ENCODE measurements at regions not wholly inside any gene's neighbourhood (a gene's known extent, or its start where the extent isn't known, plus 50 kb on each side); places are given as distances from the start of the nearest gene placed in this dataset.
"Not testable (repeated sequence)": the region's sequence is repeated elsewhere in the genome, so short reads cannot be mapped to it uniquely, and the experiment has no call there.

DNA sequence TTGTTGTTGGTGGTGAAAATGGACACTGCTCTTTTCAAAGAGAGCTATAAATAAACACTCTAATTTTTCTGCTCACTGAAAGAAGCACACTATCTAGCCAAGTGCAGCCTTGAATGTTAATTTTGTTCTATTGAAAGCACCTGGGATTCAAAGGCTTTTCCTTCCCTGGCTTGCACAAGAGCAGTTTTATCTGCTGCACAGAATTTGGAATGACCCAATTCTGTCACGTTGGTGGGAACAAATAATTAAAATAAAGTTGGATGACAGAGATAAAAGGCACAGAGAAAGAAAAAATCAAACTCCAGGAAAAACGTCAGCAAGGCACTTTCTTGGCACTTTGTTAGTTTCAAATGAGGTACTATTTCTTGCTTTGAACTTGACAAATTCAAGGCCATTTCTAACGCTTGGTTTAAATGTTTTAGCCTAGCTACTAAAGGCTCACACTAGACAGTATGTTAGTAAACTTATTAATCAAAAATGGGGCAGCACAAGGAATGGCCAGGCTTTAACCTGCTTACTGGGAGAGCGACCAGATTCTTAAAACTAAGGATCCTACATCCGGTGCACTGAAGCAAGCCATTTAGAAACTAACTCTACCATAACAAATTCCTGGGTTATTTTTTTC is 145.5 kb upstream of the ARG1 start:
- DNase-seq (ENCODE audit: low spot score) = no peak
- FAIRE-seq = no peak

DNA sequence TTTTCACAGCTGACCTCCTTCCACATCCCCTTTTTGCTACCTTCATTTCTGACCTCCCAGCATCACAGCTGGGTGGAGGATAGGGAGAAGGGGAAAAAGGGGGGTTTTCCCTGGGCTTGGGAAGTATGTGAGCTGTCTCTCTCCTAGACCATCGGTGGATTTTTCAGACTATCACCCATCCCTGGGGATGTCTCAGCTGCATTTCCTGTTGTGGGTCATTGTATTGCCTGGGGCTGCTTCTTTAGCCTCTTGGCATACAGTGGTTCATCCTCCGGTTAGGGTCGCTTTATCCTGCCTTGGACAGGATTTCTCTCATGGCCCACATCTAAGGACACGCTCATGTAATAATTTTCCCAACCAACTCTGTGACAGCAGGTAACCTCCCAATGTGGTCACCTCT is 142.5 kb upstream of the ARG1 start:
- FAIRE-seq (no peak), DNase-seq (ENCODE audit: low spot score) (no peak)

DNA sequence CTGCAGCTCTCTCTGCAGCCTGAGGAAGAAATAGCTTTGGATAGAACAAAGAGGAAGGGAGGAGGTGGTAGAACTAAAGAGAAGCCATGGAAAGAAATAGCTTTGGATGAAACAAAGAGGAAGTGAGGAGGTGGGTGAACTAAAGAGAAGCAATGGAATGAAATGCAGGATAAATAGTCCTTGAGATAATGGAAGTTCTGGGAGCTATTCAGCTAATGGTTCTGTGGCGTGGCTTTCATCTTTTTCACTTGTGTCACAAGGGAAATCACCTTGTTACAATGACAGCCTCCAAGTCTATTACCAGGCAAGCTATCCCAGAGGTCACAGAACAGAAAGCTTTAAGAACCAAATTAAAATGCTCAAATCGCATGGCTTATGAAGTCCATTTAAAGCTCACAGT is 141.3 kb upstream of the ARG1 start:
- DNase-seq (ENCODE audit: low spot score) (no peak), FAIRE-seq (no peak)

DNA sequence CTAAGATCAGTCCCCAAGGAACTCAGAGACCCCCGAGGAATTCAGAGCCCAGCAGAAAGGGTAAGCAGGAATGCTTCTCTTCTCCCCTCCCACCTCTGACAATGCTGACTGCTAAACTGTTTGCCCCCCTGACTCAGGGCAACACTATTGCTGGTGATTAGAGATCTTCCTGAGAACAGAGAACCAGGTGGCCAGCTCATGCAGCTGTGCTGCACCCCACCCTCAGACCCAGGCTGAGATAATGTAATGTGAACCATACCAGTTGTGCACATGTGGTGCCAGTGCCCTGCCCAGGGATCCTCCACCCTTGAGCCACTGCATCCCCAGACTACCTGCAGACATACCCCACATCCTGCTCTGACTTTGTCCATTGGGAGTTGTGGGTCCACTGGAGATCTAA is 139.1 kb upstream of the ARG1 start:
- FAIRE-seq = no peak
- DNase-seq (ENCODE audit: low spot score) = no peak

DNA sequence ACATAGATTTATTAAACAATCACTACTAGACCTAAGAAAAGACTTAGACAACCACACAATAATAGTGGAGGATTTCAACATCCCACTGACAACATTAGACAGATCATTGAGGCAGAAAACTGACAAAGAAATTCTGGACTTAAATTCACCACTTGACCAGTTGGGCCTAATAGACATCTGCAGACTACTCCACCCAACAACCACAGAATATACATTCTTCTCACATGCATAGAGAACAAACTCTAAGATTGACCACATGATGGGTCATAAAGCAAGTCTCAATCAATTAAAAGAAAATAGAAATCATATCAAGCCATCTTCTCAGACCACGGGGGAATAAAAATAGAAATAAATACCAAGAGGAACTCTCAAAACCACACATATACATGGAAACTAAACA is 136.7 kb upstream of the ARG1 start:
- DNase-seq (ENCODE audit: low spot score) (no peak), FAIRE-seq (no peak)

DNA sequence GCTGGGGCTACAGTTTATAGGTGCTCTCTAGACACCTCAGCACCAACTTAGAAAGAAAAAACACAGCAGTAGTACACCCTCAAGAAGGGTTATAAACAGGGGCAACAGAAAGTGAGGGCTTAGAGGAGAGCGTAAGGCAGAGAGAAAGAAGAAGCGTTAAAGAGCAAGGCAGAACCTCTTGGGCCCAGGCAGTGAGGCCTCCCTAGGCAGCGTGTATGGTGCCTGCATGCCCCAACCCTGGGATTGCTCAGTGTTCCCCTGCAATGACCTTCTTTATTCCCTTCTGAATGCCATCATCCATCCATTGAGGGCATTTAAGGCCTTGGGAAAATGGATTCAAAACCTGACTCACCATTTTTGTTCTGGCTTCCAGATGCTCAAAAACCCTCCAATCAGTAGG is 130.0 kb upstream of the ARG1 start:
- no peak for FAIRE-seq

DNA sequence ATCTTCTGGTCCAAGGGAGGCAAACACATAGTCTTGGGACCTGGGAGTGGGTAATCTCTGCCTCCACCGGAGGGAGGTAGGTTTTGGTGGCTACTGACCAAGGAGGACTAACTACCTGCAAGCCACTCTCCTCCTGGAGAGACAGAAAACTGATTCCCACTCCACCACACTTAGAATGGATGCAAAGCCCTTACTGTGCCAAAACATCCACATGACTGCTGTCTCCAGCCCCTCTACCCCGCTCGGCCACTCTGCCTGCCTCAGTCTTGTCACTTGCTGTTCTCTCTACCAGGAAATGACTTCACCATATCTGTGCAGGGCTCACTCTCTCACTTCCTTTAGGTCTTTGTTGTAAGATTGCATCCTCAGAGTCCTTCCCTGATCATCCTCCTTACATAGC is 129.5 kb upstream of the ARG1 start:
- no peak for DNase-seq (ENCODE audit: low spot score)

More for the DNA sequence above, 130.0 kb upstream of the ARG1 start:
- no peak for DNase-seq (ENCODE audit: low spot score)

DNA sequence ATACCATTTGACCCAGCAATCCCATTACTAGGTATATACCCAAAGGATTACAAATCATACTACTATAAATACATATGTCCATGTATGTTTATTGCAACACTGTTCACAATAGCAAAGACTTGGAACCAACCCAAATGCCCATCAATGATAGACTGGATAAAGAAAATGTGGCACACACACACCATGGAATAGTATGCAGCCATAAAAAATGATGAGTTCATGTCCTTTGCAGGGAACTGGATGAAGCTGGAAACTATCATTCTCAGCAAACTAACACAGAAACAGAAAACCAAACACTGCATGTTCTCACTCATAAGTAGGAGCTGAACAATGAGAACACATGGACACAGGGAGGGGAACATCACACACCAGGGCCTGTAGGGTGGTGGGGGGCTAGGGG is 127.7 kb upstream of the ARG1 start:
- not testable (repeated sequence) for DNase-seq (ENCODE audit: low spot score); FAIRE-seq

More for the DNA sequence above, 129.5 kb upstream of the ARG1 start:
- FAIRE-seq = no peak

DNA sequence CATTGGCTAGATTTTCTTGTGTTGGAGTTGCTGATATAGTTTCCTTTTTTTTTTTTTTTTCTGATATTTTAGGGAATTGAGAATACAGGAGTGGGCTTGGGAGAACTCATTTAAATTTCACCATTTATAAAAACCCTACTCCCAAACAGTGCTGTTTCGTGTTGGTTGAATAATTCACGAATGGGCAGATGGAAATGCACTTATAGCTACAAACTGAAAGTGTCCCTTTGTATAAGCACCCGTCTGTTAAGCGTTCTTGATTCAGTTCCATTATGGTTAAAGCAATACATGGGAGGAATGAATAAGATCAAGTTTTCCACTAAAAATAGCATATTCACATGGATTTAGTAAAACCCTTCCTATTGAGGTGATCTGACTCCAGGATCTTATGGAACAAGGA is 122.2 kb upstream of the ARG1 start:
- DNase-seq (ENCODE audit: low spot score) (no peak), FAIRE-seq (no peak)

DNA sequence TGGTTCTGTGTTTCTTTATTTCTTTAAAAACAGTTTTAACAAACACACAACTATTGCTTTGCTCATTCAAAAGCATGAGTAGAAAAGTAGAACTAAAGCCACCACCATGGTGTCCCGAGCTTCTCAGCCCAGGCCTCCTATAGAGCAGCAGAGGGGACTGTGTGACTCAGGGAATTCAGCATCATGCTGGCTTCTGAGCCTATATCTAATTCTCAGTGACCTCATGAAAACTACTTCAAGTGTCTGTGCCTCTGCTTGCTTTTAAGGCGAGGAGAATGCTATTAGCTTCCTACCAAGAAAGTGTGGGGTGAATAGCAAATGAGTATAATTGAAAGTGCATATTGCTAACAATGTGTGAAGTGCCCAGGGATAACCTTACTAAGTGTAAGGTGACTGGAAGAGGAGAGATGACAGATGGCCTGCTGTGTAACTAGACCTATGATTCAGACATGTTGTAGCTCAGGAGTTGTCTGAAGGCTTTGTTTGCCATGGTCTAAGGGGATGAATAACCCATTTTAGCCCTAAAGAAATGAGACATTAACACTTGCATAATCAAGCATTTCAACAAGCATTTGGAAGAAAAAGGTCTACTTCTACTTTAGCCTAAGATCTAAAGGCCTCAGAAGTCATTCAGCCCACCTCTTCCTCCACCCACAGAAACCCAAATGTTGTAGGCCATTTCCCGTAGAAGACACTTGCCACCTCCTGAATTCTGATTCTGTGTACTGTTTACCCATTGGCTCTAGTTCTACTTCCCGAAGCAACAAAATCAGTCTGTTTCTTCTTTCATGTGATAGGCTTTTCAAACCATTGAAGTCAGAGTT is 121.5 kb upstream of the ARG1 start:
- DNase-seq (ENCODE audit: low spot score) (no peak), FAIRE-seq (no peak)

DNA sequence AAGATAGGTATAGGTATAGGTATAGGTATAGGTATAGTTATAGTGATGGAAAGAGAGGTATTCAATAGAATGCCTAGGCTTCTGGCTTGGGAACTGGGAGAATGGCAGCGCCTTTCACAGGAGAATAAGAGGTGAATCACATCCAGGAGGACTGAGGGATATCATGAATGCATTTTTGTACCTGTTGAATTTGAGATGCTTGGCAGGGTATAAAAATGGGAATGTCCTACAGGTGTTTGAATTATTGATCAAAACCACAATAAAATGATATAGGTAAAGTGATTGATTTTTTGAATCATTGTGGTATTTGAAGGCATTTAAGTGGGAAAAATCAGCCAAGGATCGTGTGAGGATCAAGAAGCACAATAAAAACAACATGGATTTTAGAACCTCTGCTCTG is 119.2 kb upstream of the ARG1 start:
- FAIRE-seq (no peak), DNase-seq (ENCODE audit: low spot score) (no peak)

DNA sequence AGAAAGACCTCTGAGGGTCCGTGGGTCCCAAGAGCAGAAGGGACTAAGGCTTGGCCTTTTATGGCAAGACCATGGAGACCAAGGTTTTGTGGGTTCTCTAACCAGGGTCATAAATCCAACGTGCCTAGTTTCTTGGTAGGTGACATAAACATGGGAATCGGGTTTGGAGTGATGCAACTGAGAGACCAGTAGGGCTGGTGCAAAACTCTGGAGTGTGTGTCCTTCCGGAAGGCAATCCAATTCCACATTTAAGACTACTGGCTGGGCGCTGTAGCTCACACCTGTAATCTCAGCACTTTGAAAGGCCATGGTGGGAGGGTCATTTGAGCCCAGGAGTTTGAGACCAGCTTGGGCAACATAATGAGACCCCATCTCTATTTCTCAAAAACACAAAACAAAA is 116.5 kb upstream of the ARG1 start:
- FAIRE-seq (no peak), DNase-seq (ENCODE audit: low spot score) (no peak)

DNA sequence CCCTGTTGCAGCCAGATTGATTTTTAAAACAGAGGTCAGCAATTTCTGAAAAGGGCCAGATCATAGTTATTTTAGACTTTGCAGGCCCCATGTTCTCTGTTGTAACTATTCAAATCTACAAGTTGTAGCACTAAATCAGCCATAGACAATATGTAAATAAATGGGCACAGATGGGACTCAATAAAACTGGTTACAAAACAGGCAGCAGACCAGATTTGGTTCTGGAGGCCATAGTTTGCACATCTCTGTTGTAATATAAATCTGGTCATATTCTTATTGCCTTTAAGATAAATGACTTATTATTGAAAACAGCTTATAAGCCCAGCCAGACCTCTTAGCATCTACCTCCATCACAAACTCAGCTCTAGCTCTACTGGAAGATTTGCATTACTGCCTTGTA is 114.0 kb upstream of the ARG1 start:
- FAIRE-seq (no peak), DNase-seq (ENCODE audit: low spot score) (no peak)

DNA sequence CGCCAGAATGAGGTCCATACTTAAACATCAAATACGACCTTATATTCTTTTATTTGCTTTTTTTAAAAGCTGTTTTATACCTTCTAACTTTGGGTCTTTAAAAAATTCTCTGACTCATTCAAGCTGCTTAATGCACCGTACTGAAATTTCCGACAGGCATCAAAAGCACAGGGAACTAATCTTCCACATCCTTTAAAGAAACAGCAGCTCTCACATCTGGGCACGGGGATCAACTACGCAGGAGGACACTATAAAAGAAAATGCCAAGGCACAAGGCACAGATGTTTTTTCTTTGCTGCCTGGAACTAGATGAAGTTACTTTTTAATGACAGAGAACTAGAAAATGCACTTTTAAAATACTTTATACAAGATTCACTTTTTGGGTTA is 112.4 kb upstream of the ARG1 start:
- FAIRE-seq (no peak), DNase-seq (ENCODE audit: low spot score) (no peak)

DNA sequence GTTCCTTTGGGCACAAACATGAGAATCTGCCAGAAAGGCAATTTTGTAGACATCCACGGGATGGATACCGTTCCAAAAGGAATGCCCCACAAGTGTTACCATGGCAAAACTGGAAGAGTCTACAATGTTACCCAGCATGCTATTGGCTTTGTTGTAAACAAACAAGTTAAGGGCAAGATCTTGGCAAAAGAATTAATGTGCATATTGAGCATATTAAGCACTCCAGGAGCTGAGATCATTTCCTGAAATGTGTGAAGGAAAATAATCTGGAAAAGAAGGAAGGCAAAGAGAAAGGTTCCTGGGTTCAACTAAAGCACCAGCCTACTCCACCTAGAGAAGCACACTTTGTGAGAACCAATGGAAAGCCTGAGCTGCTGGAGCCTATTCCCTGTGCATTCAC is 103.9 kb upstream of the ARG1 start:
- FAIRE-seq (no peak), DNase-seq (ENCODE audit: low spot score) (no peak)

DNA sequence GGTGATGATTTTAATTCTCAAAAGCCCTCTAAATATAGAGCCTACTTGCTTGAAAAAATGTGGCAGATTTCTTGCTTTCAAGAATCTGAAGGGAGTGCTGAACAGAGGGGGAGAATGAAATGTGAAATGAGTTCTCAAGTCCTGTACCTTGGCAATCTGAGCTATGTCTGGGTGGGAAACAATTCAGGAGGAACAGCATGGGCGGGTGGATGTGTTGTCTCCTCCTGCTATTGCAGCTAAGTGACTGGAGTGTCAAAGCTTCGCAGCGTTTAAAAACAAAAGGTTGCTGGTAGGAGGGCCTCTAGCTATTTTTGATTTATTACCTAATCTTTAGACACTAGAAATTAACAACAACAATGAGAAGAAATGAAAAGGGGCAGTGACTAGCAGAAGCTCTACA is 102.5 kb upstream of the ARG1 start:
- DNase-seq (ENCODE audit: low spot score) (no peak), FAIRE-seq (no peak)

DNA sequence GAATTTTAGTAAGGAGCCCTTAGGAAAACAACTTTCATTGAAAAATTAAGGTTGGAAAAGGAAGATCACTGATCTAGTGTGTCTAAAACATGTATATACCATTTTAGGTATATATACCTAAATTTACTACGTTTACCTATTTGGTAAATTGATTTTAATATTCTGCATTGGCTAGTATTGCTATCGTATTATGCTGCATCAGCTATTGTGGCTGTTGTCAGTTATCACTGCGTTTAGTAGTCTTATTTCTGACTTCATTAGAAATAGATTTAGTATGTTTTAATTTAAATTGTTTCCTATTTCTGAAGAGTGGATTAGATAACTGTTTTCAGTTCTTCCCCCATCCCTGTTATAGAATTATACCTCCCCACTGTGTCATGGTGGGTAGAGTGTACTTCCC is 101.7 kb upstream of the ARG1 start:
- DNase-seq (ENCODE audit: low spot score) (no peak), FAIRE-seq (no peak)

DNA sequence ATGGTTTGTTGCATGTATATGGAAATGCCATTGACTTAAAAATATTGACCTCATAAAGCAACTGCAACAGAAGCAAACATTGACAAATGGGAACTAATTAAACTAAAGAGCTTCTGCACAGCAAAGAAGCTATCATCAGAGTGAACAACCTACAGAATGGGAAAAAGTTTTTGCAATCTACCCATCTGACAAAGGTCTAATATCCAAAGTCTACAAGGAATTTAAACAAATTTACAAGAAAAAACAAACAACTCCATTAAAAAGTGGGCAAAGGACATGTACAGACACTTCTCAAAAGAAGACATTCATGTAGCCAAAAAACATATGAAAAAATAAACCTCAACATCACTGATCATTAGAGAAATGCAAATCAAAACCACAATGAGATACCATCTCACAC is 99.7 kb upstream of the ARG1 start:
- not testable (repeated sequence) for FAIRE-seq; DNase-seq (ENCODE audit: low spot score)

DNA sequence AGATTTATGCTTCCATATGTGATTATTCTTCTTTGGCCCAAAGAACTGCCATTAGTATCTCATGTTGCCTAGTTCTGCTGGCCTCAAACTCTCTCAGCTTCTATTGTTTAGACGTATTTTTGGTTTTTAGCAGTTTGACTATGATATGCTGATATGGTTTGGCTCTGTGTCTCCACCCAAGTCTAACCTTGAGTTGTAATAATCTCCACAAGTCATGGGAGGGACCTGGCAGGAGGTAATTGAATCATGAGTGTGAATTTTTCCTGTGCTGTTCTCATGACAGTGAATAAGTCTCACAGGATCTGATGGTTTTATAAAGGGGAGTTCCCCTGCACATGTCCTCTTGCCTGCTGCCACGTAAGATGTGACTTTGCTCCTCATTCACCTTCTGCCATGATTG is 96.7 kb upstream of the ARG1 start:
- no peak for FAIRE-seq

DNA sequence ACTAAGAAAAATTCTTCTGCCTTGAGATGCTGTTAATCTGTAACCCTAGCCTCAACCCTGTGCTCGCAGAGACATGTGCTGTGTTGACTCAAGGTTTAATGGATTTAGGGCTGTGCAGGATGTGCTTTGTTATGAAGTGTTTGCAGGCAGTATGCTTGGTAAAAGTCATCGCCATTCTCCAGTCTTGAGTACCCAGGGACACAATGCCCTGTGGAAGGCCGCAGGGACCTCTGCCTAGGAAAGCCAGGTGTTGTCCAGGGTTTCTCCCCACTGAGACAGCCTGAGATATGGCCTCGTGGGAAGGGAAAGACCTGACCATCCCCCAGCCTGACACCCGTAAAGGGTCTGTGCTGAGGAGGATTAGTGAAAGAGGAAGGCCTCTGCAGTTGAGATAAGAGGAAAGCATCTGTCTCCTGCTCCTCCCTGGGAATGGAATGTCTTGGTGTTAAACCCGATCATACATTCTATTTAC is 94.2 kb upstream of the ARG1 start:
- FAIRE-seq; DNase-seq (ENCODE audit: low spot score): not testable (repeated sequence)

More for the DNA sequence above, 96.7 kb upstream of the ARG1 start:
- no peak for DNase-seq (ENCODE audit: low spot score)

DNA sequence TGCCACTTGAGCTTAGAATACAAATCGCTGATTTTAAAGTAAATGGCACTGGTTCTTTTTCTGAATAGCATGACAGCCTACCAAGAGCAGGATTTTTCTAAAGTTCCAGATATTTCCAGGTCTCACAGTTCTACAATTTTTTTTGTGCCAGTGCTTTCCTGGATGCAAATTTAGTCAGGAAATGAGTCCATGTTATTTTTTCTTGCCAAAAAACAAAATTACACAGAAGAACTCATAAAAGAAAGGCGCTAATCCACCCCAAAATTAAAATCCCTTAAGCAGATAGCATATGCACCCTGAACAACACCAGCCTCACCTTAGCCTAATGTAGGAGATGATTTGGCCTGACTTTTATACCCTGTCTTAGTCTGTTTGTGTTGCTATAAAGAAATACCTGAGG is 86.4 kb upstream of the ARG1 start:
- FAIRE-seq (no peak), DNase-seq (ENCODE audit: low spot score) (no peak)

DNA sequence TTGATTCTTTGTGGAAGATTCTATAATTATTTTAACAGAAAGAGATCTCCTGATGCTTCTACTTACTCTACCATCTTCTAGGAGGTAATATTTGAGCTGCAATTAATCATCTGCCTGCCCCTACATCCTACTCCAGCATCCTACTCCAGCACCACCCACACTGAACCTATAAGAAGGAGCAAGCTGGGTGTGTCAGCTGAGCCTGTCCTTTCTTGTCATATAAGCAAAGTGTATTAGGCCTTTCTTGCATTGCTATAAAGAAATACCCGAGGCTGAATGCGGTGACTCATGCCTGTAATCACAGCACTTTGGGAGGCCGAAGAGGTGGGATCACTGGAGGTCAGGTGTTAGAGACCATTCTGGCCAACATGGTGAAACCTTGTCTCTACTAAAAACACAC is 84.2 kb upstream of the ARG1 start:
- DNase-seq (ENCODE audit: low spot score) (no peak), FAIRE-seq (no peak)

DNA sequence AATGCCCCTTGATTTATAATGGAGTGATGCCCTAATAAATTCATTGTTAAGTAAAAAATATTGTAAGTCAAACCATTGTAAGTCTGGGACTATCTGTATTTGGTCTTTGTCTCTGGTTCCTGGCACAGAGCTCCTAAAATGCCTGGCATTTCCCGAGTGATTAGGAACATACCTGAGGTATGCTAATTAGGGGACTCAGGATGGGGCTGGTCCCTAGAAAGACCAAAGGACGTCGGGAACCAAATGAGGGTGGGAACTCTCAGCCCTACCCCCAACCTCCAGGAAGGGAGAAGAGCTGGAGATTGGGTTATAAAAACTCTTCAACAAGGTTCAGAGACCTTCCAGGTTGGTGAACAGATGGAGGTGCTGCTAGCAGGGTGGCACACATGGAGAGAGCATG is 82.6 kb upstream of the ARG1 start:
- DNase-seq (ENCODE audit: low spot score) = no peak

More for the DNA sequence above, 82.6 kb upstream of the ARG1 start:
- FAIRE-seq = no peak

Data from RCC 7860 (cell line).